H9 (cell line): ENCODE measurements at regions not wholly inside any gene's neighbourhood (a gene's known extent, or its start where the extent isn't known, plus 50 kb on each side); places are given as distances from the start of the nearest gene placed in this dataset.

Experiments
- DNase-seq: peaks from one replicate; pipeline ENCODE4 v3.0.0-alpha.2; 2017
- H2AFZ ChIP-seq: one replicate; pipeline ENCODE4 v1.6.1; 2013; ENCODE audit warnings: mild to moderate bottlenecking, low read length, control low read depth, moderate library complexity
- H2AK5ac ChIP-seq: 2 replicates; pipeline ENCODE4 v1.6.1; 2013; ENCODE audit warnings: low read length, control low read depth, mixed read lengths; ENCODE audit not compliant: insufficient read length
- H2BK120ac ChIP-seq: one replicate; pipeline ENCODE4 v1.6.1; 2013; ENCODE audit warnings: low read depth, mild to moderate bottlenecking, low read length, control low read depth, inconsistent platforms; ENCODE audit not compliant: poor library complexity, severe bottlenecking
- H2BK12ac ChIP-seq: 2 replicates; pipeline ENCODE4 v1.6.1; 2013; ENCODE audit warnings: low read length, control low read depth, mixed read lengths, low read depth; ENCODE audit not compliant: insufficient read length
- H2BK15ac ChIP-seq: 2 replicates; pipeline ENCODE4 v1.6.1; 2013; ENCODE audit warnings: low read depth, low read length, control low read depth
- H2BK20ac ChIP-seq: one replicate; pipeline ENCODE4 v1.6.1; 2013; ENCODE audit warnings: low read depth, mild to moderate bottlenecking, low read length, control low read depth, inconsistent platforms; ENCODE audit not compliant: poor library complexity, severe bottlenecking
- H2BK5ac ChIP-seq: 2 replicates; pipeline ENCODE4 v1.6.1; 2013; ENCODE audit warnings: low read length, control low read depth, mixed read lengths; ENCODE audit not compliant: insufficient read length
- H3K14ac ChIP-seq: 2 replicates; pipeline ENCODE4 v1.6.1; 2013; ENCODE audit warnings: low read length, control low read depth; ENCODE audit not compliant: insufficient read depth
- H3K18ac ChIP-seq: 2 replicates; pipeline ENCODE4 v1.6.1; 2013; ENCODE audit warnings: low read depth, mild to moderate bottlenecking, mixed read lengths, low read length, control low read depth; ENCODE audit not compliant: insufficient read length
- H3K23ac ChIP-seq: 2 replicates; pipeline ENCODE4 v1.6.1; 2013; ENCODE audit warnings: low read length, control low read depth, mixed read lengths, low read depth; ENCODE audit not compliant: insufficient read length
- H3K23me2 ChIP-seq: 2 replicates; pipeline ENCODE4 v1.6.1; 2013; ENCODE audit warnings: low read depth, mild to moderate bottlenecking, mixed read lengths, low read length, control low read depth; ENCODE audit not compliant: insufficient read length, poor library complexity, severe bottlenecking
- H3K27ac ChIP-seq: 2 replicates; pipeline ENCODE4 v1.5.1; 2013; ENCODE audit warnings: low read length, control low read depth, mixed read lengths, low read depth; ENCODE audit not compliant: insufficient read length
- H3K27me3 ChIP-seq: 2 replicates; pipeline ENCODE4 v1.6.1; 2013; ENCODE audit warnings: low read length, control low read depth, inconsistent platforms; ENCODE audit not compliant: insufficient read depth
- H3K4ac ChIP-seq: 2 replicates; pipeline ENCODE4 v1.6.1; 2013; ENCODE audit warnings: low read depth, mild to moderate bottlenecking, control low read depth, inconsistent platforms, low read length, moderate library complexity
- H3K4me1 ChIP-seq: 2 replicates; pipeline ENCODE4 v1.6.1; 2013; ENCODE audit warnings: low read length, control low read depth, inconsistent platforms; ENCODE audit not compliant: insufficient read depth
- H3K4me2 ChIP-seq: 2 replicates; pipeline ENCODE4 v1.6.1; 2013; ENCODE audit warnings: low read length, control low read depth, mixed read lengths; ENCODE audit not compliant: insufficient read length, insufficient read depth
- H3K56ac ChIP-seq: 2 replicates; pipeline ENCODE4 v1.6.1; 2013; ENCODE audit warnings: low read depth, mild to moderate bottlenecking, mixed read lengths, low read length, control low read depth; ENCODE audit not compliant: insufficient read length
- H3K79me1 ChIP-seq: 2 replicates; pipeline ENCODE4 v1.6.1; 2013; ENCODE audit warnings: low read depth, mild to moderate bottlenecking, moderate library complexity, low read length, control low read depth, inconsistent platforms; ENCODE audit not compliant: insufficient read depth, poor library complexity, severe bottlenecking
- H3K79me2 ChIP-seq: 2 replicates; pipeline ENCODE4 v1.6.1; 2013; ENCODE audit warnings: low read length, control low read depth, inconsistent platforms; ENCODE audit not compliant: insufficient read depth
- H3K9ac ChIP-seq: 2 replicates; pipeline ENCODE4 v1.6.1; 2013; ENCODE audit warnings: low read length, control low read depth, mixed read lengths; ENCODE audit not compliant: insufficient read length; ENCODE audit errors: extremely low read depth
- H3K9me3 ChIP-seq: one replicate; pipeline ENCODE4 v1.6.1; 2013; ENCODE audit warnings: low read depth, low read length, inconsistent platforms; ENCODE audit not compliant: control insufficient read depth
- H3T11ph ChIP-seq: one replicate; pipeline ENCODE4 v1.6.1; 2013; ENCODE audit warnings: mild to moderate bottlenecking, low read length, control low read depth, inconsistent platforms
- H4K20me1 ChIP-seq: one replicate; pipeline ENCODE4 v1.6.1; 2013; ENCODE audit not compliant: control insufficient read depth, insufficient read length, insufficient read depth
- H4K5ac ChIP-seq: 2 replicates; pipeline ENCODE4 v1.6.1; 2013; ENCODE audit warnings: low read depth, mild to moderate bottlenecking, mixed read lengths, low read length, control low read depth; ENCODE audit not compliant: insufficient read length
- H4K8ac ChIP-seq: replicated peaks from 2 replicates; pipeline ENCODE4 v1.6.1; 2013; ENCODE audit warnings: low read length, control low read depth, mixed read lengths, low read depth; ENCODE audit not compliant: insufficient read length
- H4K91ac ChIP-seq: 2 replicates; pipeline ENCODE4 v1.6.1; 2013; ENCODE audit warnings: low read depth, mild to moderate bottlenecking, moderate library complexity, mixed read lengths, low read length, control low read depth; ENCODE audit not compliant: insufficient read length
- H3K27ac Mint-ChIP-seq, 3 experiments: 2 replicates in 2 of 3; 3 replicates in 1 of 3; pipeline ENCODE4 v1.8.0; 2020 to 2021; ENCODE audit warnings: mixed read lengths in 3 of 3, mild to moderate bottlenecking in 1 of 3, moderate library complexity in 1 of 3
- H3K27me3 Mint-ChIP-seq: 2 replicates; pipeline ENCODE4 v1.8.0; 2021; ENCODE audit warnings: low read depth, mild to moderate bottlenecking, moderate library complexity, mixed read lengths
- H3K36me3 Mint-ChIP-seq, 3 experiments: 2 replicates in 2 of 3; 3 replicates in 1 of 3; pipeline ENCODE4 v1.8.0; 2020 to 2021; ENCODE audit warnings: low read depth in 3 of 3, mixed read lengths in 3 of 3; ENCODE audit not compliant: insufficient read depth in 1 of 3
- H3K4me1 Mint-ChIP-seq, 2 experiments: 2 replicates each; pipeline ENCODE4 v1.8.0; 2020; ENCODE audit warnings: mixed read lengths in 2 of 2
- H3K4me3 Mint-ChIP-seq, 2 experiments: 2 replicates in 1 of 2; 3 replicates in 1 of 2; pipeline ENCODE4 v1.8.0; 2020 to 2021; ENCODE audit warnings: mild to moderate bottlenecking in 2 of 2, mixed read lengths in 2 of 2, moderate library complexity in 1 of 2
- H3K9me3 Mint-ChIP-seq, 2 experiments: 2 replicates in 1 of 2; 3 replicates in 1 of 2; pipeline ENCODE4 v1.8.0; 2020; ENCODE audit warnings: mild to moderate bottlenecking in 2 of 2, mixed read lengths in 2 of 2, moderate library complexity in 1 of 2
- WGBS: extraction: QIAGEN DNeasy Blood & Tissue Kit; methylation state at CpG from one replicate; pipeline ENCODE4 v1.1.7; 2013; ENCODE audit warnings: missing lambda C conversion rate, low lambda C conversion rate, mixed read lengths; ENCODE audit not compliant: insufficient read length; ENCODE audit errors: extremely low coverage; 5-methylcytosine and 5-hydroxymethylcytosine counted together
- TF ChIP-seq, protein P1 (sequence below): fragments of 200-600 bp; sonication (generic); conservative IDR thresholded peaks from 3 replicates; pipeline ENCODE4 v1.8.0; 2021; ENCODE audit warnings: antibody characterized with exemption, mild to moderate bottlenecking

DNA sequence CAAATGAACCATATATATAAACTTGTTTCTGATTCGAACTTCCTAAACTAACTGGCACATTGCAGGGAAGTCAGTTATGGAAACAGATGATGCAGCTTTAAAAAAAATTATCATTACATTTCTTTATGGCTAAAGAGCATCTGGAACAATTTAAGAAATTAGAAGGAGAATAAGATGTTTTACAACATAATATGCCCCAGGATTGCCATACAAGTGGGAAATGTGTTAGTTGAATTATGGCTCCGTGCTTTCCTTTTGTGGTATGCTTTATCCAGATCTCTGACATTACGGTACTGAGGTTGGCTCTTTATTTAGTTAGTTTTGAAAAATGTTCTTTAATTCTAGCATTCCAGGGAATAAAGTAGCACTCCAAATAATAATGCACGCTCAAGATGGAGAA, 343.0 kb upstream of the ZFP64 start:
- no peaks in the 10 kb centered on the region for H3K79me2 ChIP-seq
- H2BK120ac ChIP-seq, result no peak overlapping the region
- no peak overlapping the region for H2BK12ac ChIP-seq
- no peak overlapping the region for H2BK5ac ChIP-seq
- H3K4ac ChIP-seq, result no peak overlapping the region
- H3K23ac ChIP-seq, result no peak overlapping the region
- no peak overlapping the region for H4K5ac ChIP-seq
- no peak overlapping the region for H3K14ac ChIP-seq
- H2BK20ac ChIP-seq, result no peak overlapping the region
- Mint-ChIP-seq H3K4me3 (no peak overlapping the region), H3K27me3 (no peaks in the 10 kb centered on the region), H3K36me3 (no peaks in the 10 kb centered on the region), H3K27ac (no peak overlapping the region), H3K9me3 (peaks cover 3 to 5% of the 10 kb centered on the region in 2 experiments; a peak in 2 of 5 replicates), H3K4me1 (no peaks in the 10 kb centered on the region)
- no peak overlapping the region for H3K27ac ChIP-seq
- no peak overlapping the region for H3K56ac ChIP-seq
- no peak overlapping the region for H3K4me2 ChIP-seq
- H3K18ac ChIP-seq, result no peak overlapping the region
- no peaks in the 10 kb centered on the region for H3K4me1 ChIP-seq
- H3K23me2 ChIP-seq, result no peaks in the 10 kb centered on the region
- no peak for DNase-seq
- H2AK5ac ChIP-seq, result no peak overlapping the region
- H4K20me1 ChIP-seq, result no peaks in the 10 kb centered on the region
- TF ChIP-seq, protein P1, sequence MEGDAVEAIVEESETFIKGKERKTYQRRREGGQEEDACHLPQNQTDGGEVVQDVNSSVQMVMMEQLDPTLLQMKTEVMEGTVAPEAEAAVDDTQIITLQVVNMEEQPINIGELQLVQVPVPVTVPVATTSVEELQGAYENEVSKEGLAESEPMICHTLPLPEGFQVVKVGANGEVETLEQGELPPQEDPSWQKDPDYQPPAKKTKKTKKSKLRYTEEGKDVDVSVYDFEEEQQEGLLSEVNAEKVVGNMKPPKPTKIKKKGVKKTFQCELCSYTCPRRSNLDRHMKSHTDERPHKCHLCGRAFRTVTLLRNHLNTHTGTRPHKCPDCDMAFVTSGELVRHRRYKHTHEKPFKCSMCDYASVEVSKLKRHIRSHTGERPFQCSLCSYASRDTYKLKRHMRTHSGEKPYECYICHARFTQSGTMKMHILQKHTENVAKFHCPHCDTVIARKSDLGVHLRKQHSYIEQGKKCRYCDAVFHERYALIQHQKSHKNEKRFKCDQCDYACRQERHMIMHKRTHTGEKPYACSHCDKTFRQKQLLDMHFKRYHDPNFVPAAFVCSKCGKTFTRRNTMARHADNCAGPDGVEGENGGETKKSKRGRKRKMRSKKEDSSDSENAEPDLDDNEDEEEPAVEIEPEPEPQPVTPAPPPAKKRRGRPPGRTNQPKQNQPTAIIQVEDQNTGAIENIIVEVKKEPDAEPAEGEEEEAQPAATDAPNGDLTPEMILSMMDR, result no peak
- no peak overlapping the region for H3T11ph ChIP-seq
- no CpG with 5 or more reads among the region's 4 CpGs for WGBS
- H4K8ac ChIP-seq, result no peak overlapping the region
- no peaks in the 10 kb centered on the region for H3K9me3 ChIP-seq
- H3K9ac ChIP-seq, result no peak overlapping the region
- H3K27me3 ChIP-seq, result no peaks in the 10 kb centered on the region
- no peak overlapping the region for H4K91ac ChIP-seq
- no peaks in the 10 kb centered on the region for H3K79me1 ChIP-seq
- H2AFZ ChIP-seq, result no peak overlapping the region
- no peak overlapping the region for H2BK15ac ChIP-seq
